Colon (tissue), 2 donors: ENCODE measurements at regions not wholly inside any gene's neighbourhood (a gene's known extent, or its start where the extent isn't known, plus 50 kb on each side); places are given as distances from the start of the nearest gene placed in this dataset.
"Not testable (repeated sequence)": the region's sequence is repeated elsewhere in the genome, so short reads cannot be mapped to it uniquely, and the experiment has no call there.

Experiments used
- FAIRE-seq: peaks from 2 replicates; lab custom pipeline; 2012; peaks lifted over from hg19 to GRCh38; lab: Jason Lieb, UNC
- donor health status: control.
- donor health status: control.

DNA sequence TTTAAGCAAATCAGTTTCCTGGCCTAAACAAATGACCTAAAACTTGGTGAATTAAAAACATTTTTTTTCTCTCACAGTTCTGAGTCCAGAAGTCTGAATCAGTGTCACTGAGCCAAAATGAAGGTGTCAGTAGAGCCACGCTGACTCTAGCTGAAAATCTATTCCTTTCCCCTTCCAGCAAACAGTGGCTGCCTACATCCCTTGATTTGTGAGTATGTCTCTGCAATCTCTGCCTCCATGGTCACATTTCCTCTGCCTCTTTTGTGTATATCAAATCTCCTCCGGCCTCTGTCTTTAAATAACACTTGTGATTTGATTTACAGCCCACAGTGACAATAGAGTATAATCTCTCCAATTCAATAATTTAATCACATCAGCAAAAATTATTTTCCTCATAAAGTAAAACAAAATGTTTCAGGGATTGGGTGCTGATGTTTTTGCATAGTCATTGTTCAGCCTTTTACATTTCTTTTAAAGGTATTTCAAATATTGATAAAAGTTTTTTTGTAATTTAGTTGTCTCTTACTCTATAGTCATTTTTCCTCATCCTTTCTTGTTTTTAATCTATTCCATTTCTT, 1715.4 kb downstream of the BRINP3 start:
- no peak for FAIRE-seq

DNA sequence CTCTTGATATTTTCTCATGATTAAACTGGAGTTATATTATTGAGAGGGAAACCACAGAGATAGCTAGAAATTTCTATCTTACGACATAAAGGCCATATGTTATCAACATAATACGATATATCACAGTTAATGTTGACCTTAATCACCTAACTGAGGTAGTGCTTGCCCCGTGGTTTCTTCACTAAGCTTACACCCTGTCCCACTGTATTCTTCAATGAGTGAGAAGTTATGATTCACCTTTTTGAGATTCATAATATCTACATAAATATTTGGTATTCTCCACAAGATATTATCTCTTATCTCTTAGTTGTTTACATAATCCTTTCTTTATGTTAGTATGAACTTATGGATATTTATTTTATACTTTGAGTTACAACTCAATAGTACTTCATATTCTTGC, 1714.1 kb downstream of the BRINP3 start:
- no peak for FAIRE-seq

DNA sequence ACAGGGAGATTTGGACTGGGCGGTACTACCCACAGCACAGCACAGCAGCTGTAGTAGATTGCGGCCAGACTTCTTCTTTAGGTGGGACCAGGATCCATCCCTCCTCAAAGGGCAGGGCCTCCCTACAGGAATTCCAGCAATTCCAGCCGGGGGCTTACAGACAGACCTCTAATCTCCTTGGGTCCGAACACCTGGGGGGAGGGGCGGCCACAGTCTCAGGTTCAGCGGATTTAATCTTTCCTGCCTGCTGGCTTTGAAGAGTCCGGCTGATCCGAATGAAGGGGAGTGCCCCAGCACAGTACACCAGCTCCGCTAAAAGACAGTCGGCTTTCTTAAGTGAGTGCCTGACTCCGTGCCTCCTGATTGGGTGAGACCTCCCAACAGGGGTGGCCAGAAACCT, 1708.5 kb downstream of the BRINP3 start:
- FAIRE-seq: no peak

DNA sequence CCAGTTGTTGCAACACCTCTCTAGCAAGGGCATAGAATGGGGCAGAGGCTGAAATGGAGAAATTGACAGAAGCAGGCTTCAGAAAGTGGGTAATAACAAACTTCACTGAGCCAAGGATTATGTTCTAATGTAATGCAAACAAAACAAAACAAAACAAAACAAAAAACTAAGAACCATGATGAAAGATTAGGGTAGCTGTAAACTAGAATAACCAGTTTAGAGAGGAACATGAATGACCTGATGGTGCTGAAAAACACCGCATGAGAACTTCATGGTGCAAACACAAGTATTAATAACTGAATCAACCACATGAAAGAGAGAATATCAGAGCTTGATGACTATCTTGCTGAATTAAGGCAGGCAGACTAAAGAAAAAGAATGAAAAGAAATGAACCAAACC, 1707.7 kb downstream of the BRINP3 start:
- no peak for FAIRE-seq

DNA sequence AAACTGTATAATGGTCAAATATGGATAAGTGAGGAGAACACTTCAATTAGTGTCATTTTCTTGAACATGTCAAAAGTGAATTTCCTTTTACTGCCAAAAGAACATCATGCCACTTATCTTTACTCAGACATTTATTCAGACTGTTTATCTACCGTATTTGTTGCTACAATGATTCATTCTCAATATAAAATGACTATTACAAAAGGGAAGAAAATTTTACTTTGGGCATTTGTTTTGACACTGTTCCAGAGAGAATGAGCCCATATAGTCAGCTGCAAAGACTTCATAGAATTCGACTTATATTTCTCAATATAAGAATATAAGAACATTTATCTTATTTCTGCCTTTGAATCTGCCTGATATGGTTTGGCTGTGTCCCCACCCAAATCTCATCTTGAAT, 1699.1 kb downstream of the BRINP3 start:
- FAIRE-seq: no peak

- FAIRE-seq: no peak
These were observed 1695.3 kb downstream of the BRINP3 start for GRCh38 chr1:188782220-188782841.

GRCh38 chr1:188794969-188795368, 1682.7 kb downstream of the BRINP3 start:
- FAIRE-seq: no peak

- not testable (repeated sequence) for FAIRE-seq
These were observed 1665.5 kb downstream of the BRINP3 start for GRCh38 chr1:188812153-188812552.

GRCh38 chr1:188812836-188813573, 1664.7 kb downstream of the BRINP3 start:
- not testable (repeated sequence) for FAIRE-seq

GRCh38 chr1:188817814-188818213, 1659.8 kb downstream of the BRINP3 start:
- peak; percentile 57 for FAIRE-seq

DNA sequence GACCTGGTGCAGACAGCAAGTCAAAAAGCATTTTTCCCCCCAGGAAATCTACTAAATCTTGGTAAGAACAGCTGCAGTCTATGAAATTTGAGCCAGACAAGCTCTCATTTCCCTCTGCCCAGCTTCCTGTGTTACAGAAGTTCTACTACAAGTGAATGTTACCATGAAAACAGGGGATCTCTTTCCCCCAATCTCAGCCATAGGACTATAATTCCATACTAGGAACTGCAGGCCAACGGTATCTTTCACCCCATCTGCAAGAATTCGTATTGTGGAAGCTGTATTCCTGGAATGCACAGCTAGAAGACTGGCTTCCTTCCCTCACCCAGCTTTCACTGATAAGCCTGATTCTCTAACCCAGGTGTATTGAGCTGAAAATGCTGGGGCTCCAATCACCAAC, 1655.4 kb downstream of the BRINP3 start:
- no peak for FAIRE-seq

DNA sequence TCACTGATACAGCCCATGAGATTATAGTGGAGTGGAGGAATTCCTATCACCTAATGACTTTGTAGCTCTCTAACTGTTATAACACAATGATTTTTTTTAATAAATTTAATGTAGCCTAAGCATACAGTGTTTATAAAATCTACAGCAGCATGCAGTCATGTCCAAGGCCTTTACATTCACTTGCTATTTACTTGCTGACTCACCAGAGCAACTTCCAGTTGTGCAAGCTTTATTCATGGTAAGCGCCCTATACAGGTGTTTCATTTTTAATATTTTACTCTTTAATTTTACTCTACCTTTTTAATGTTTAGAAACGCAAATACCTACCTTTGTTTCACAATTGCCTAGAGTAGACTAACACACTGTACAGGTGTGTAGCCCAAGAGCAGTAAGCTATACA, 1652.2 kb downstream of the BRINP3 start:
- no peak for FAIRE-seq

GRCh38 chr1:188826800-188827199, 1650.9 kb downstream of the BRINP3 start:
- no peak for FAIRE-seq

DNA sequence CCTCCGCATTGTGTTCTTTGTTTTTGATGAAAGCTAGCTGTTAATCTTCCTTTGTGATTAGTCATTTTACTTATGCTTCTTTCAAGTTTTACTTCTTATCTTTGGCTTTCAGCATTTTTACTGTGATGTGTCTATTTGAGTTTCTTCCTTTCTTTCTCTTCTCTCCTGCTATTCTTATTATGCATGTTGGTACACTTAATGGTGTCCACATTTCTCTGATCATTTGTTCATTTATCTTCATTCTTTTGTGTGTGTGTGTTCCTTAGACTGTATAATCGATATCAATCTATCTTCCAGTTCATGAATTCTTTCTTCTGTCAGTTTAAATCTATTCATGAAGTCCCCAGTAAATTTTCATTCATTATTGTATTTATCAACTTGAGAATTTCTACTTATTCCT, 1650.3 kb downstream of the BRINP3 start:
- FAIRE-seq: no peak

GRCh38 chr1:188841111-188841696, 1636.5 kb downstream of the BRINP3 start:
- not testable (repeated sequence) for FAIRE-seq

DNA sequence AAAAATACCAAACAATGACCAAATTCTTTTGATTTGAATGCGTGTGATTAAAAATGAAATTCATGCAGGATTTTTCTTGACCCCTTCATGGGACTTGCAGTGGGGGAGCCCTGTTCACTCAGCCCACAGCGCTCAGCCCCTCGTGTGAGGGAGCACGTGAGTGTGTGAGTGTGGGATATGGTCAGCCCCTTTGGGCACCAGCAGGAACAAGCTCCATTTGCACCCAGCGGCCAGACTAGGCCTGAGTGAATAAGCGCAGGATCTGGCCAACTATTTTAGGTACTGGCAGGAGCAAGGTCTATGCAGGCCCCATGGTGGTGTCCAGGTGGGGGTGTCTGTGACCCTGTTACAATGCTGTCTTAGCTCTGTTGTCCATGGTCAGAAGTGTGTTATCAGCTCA, 1631.2 kb downstream of the BRINP3 start:
- no peak for FAIRE-seq

DNA sequence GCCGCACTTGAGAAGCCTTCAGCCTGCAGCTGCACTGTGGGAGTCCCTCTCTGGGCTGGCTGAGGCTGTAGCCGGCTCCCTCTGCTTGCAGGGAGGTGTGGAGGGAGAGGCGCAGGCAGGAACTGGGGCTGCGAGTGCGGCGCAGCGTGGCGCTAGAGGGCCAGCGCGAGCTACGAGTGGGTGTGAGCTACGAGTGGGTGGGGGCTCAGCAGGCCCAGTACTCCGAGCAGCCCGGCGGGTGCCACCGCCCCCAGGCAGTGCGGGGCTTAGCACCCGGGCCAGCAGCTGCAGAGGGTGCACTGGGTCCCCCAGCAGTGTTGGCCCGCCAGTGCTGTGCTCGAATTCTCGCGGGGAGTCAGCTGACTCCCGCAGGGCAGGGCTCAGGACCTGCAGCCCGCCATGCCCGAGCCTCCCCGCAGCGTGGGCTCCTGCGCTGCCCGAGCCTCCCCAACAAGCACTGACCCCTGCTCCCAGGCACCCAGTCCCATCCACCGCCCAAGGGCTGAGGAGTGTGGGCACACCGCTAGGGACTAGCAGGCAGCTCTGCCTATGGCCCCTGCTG, 1620.1 kb downstream of the BRINP3 start:
- no peak for FAIRE-seq

- no peak for FAIRE-seq
These were observed 1610.0 kb downstream of the BRINP3 start for GRCh38 chr1:188867614-188868013.

DNA sequence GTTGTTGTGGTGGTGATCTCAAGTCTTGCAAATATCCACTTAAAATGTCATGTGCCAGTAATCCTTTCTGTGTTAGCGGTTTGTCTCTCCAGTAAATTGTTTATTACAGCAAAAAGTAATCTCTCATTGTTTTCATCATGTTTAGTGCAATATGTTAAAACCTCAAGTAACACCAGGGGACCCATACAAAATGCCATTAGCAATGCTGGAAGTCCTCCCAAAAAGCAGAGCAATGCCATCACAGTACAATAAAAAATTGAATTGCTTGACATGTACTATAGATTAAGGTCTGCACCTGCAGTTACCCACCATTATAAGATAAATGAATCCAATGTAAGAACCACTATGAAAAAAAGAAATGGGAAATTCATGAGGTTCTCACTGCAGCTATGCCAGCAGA, 1606.5 kb downstream of the BRINP3 start:
- no peak for FAIRE-seq

DNA sequence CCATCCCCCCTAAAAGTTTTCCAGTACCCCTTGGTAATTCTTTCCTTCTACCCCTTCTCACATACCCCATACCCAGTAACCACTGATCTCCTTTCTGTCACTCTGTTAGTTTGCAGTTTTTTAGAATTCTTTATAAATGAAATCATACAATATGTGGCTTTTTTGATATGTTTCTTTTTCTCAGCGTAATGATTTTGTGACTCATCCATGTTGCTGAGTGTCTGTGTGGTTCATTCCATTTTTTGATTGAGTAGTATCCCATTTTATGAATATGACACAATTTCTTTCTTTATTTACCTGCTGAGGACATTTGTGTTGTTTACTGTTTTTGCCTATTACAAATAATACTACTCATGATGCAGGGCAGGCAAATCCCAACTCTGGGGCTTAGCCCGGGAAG, 1605.3 kb downstream of the BRINP3 start:
- no peak for FAIRE-seq

DNA sequence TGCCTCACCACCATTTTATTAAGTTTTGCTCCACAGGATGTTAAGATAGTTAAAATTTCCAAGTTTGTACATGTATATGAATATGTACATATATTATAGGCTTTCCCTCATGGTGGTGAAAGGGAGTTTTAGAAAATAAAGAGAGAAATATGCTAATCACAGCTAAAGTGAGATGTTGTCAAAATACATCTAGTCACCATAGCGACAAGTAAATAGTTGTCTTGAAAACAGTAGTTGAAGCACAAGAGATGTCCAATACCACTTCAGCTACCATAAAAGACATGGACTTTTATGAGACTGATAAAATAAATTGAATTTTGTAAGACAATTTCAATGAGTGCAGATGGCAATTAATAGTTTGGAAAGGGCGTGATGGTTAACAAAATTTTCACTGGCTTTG, 1600.0 kb downstream of the BRINP3 start:
- FAIRE-seq: no peak

GRCh38 chr1:188888386-188888785, 1589.3 kb downstream of the BRINP3 start:
- FAIRE-seq: no peak

GRCh38 chr1:188889166-188889565, 1588.5 kb downstream of the BRINP3 start:
- no peak for FAIRE-seq
